ENCODE measurements at regions not wholly inside any gene's neighbourhood (a gene's known extent, or its start where the extent isn't known, plus 50 kb on each side); places are given as distances from the start of the nearest gene placed in this dataset.

DNA sequence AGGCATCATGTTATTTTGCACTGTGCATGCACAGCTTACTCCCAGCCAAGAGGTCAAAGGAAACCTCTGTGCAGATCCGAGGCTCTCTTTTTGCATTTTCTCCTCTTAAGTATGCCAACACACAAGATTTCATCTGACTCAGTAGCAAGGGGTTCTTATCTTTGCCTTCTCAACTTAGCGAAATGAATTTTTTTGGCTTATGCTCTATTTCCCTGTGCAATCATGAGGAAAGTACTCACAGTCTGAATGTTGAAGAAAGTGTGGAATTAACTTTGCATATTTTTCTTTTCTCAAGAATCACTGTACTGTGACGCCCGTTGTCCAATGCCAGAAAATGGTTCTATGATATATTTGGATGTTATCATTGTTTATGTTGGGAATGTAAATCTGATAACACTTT is 173.5 kb upstream of the FBXL7 start:
- DNase-seq: no peak
- Mint-ChIP-seq H3K4me1 (no peaks in the 10 kb centered on the region), H3K4me3 (no peak overlapping the region), H3K9me3 (ENCODE audit: insufficient read depth) (no peaks in the 10 kb centered on the region), H3K27ac (no peak overlapping the region), H3K27me3 (no peaks in the 10 kb centered on the region)
- intact Hi-C loops (cut with micrococcal nuclease): no loop called here
- Histone ChIP-seq H4K20me1 (ENCODE audit: control insufficient read depth, insufficient read depth, low read length, poor library complexity, severe bottlenecking) (no peaks in the 10 kb centered on the region), H3K4me1 (ENCODE audit: control insufficient read depth in 2 of 2, insufficient read depth in 2 of 2, low read length in 2 of 2) (no peaks in the 10 kb centered on the region), H3K9me3 (ENCODE audit: control extremely low read depth in 1 of 3, control insufficient read depth in 2 of 3, insufficient read depth in 1 of 3, low read length in 2 of 3) (no peaks in the 10 kb centered on the region), H3K9ac (ENCODE audit: low read length) (no peak overlapping the region), H3K27ac (ENCODE audit: low read length in 2 of 2) (no peak overlapping the region), H3K79me2 (ENCODE audit: control insufficient read depth, insufficient read depth, low read length) (no peaks in the 10 kb centered on the region), H3K36me3 (replicated peaks in 1 of 2; ENCODE audit: control extremely low read depth in 1 of 2, control insufficient read depth in 1 of 2, extremely low read depth in 1 of 2, insufficient read depth in 2 of 2, low read length in 1 of 2) (no peaks in the 10 kb centered on the region), H3K27me3 (replicated peaks in 1 of 4; ENCODE audit: control extremely low read depth in 1 of 4, control insufficient read depth in 3 of 4, insufficient read depth in 4 of 4, low read length in 3 of 4) (no peaks in the 10 kb centered on the region), H3K4me2 (replicated peaks; ENCODE audit: low read depth, low read length, poor library complexity, severe bottlenecking) (no peak overlapping the region), H2AFZ (ENCODE audit: insufficient read depth, low read depth, low read length, poor library complexity, severe bottlenecking) (no peak overlapping the region), H3K4me3 (ENCODE audit: control extremely low read depth in 1 of 5, extremely low read depth in 1 of 5, insufficient read depth in 1 of 5, low read depth in 2 of 5, low read length in 4 of 5) (no peak overlapping the region)
- no peak for ATAC-seq (ENCODE audit: low read depth)
- POLR2A ChIA-PET: no interaction called here
- no peak for TF ChIP-seq EZH2 (IDR thresholded peaks at IDR 0.05; ENCODE audit: borderline replicate concordance, insufficient read depth, low read depth, low read length, poor library complexity, severe bottlenecking)
- TF ChIP-seq, protein P1, sequence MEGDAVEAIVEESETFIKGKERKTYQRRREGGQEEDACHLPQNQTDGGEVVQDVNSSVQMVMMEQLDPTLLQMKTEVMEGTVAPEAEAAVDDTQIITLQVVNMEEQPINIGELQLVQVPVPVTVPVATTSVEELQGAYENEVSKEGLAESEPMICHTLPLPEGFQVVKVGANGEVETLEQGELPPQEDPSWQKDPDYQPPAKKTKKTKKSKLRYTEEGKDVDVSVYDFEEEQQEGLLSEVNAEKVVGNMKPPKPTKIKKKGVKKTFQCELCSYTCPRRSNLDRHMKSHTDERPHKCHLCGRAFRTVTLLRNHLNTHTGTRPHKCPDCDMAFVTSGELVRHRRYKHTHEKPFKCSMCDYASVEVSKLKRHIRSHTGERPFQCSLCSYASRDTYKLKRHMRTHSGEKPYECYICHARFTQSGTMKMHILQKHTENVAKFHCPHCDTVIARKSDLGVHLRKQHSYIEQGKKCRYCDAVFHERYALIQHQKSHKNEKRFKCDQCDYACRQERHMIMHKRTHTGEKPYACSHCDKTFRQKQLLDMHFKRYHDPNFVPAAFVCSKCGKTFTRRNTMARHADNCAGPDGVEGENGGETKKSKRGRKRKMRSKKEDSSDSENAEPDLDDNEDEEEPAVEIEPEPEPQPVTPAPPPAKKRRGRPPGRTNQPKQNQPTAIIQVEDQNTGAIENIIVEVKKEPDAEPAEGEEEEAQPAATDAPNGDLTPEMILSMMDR (IDR thresholded peaks at IDR 0.05): no peak
- CTCF ChIA-PET: no interaction called here
- WGBS (ENCODE audit: insufficient coverage): 100% methylated on average over 1 of the region's 4 CpGs

DNA sequence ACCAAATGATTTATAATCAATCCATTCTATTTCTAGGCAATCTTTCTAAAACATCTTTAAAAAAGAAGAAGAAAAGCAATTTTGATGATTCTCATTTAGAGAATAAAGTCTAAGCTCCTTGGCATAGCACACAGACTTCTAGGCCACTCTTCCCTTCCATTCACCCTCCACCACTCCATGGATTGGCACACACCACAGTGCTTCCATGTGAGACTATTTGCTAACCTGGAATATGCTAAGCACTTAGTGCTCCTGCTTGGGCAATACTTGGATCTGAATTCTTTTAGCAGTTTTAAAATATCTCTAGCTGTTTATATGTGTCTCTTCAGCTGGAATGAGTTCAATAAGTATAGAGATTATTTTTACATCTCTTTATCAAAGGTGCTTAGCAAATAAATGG is 177.6 kb upstream of the FBXL7 start:
- Histone ChIP-seq H3K36me3 (replicated peaks in 1 of 2; ENCODE audit: control extremely low read depth in 1 of 2, control insufficient read depth in 1 of 2, extremely low read depth in 1 of 2, insufficient read depth in 2 of 2, low read length in 1 of 2) (no peaks in the 10 kb centered on the region), H3K79me2 (ENCODE audit: control insufficient read depth, insufficient read depth, low read length) (no peaks in the 10 kb centered on the region), H3K9ac (ENCODE audit: low read length) (no peak overlapping the region), H4K20me1 (ENCODE audit: control insufficient read depth, insufficient read depth, low read length, poor library complexity, severe bottlenecking) (no peaks in the 10 kb centered on the region), H3K4me3 (ENCODE audit: control extremely low read depth in 1 of 5, extremely low read depth in 1 of 5, insufficient read depth in 1 of 5, low read depth in 2 of 5, low read length in 4 of 5) (no peak overlapping the region), H3K4me2 (replicated peaks; ENCODE audit: low read depth, low read length, poor library complexity, severe bottlenecking) (no peak overlapping the region), H3K4me1 (ENCODE audit: control insufficient read depth in 2 of 2, insufficient read depth in 2 of 2, low read length in 2 of 2) (no peaks in the 10 kb centered on the region), H3K27me3 (replicated peaks in 1 of 4; ENCODE audit: control extremely low read depth in 1 of 4, control insufficient read depth in 3 of 4, insufficient read depth in 4 of 4, low read length in 3 of 4) (no peaks in the 10 kb centered on the region), H3K9me3 (ENCODE audit: control extremely low read depth in 1 of 3, control insufficient read depth in 2 of 3, insufficient read depth in 1 of 3, low read length in 2 of 3) (no peaks in the 10 kb centered on the region), H2AFZ (ENCODE audit: insufficient read depth, low read depth, low read length, poor library complexity, severe bottlenecking) (no peak overlapping the region), H3K27ac (ENCODE audit: low read length in 2 of 2) (no peak overlapping the region)
- no peaks in the 10 kb centered on the region for H3K27me3 Mint-ChIP-seq
- TF ChIP-seq, protein P1 (IDR thresholded peaks at IDR 0.05): no peak
- TF ChIP-seq EZH2 (IDR thresholded peaks at IDR 0.05; ENCODE audit: borderline replicate concordance, insufficient read depth, low read depth, low read length, poor library complexity, severe bottlenecking): no peak
- intact Hi-C loops (cut with micrococcal nuclease): no loop called here
- ATAC-seq (ENCODE audit: low read depth): no peak
- H3K4me1 Mint-ChIP-seq: no peaks in the 10 kb centered on the region
- H3K9me3 Mint-ChIP-seq (ENCODE audit: insufficient read depth): no peaks in the 10 kb centered on the region
- CTCF ChIA-PET: no interaction called here
- no peak overlapping the region for H3K4me3 Mint-ChIP-seq
- no peak for DNase-seq
- no peak overlapping the region for H3K27ac Mint-ChIP-seq
- POLR2A ChIA-PET: no interaction called here

Data from B cell (primary cell).